Activated B cell treated with CpG ODN at 0.5 μM for 24 hours (primary cell): ENCODE measurements at regions not wholly inside any gene's neighbourhood (a gene's known extent, or its start where the extent isn't known, plus 50 kb on each side); places are given as distances from the start of the nearest gene placed in this dataset.
"Not testable (repeated sequence)": the region's sequence is repeated elsewhere in the genome, so short reads cannot be mapped to it uniquely, and the experiment has no call there.

ENCODE experiments used
- ATAC-seq: fragments of 200-7000 bp; cut with Tn5 transposase; one replicate; pipeline ENCODE4 v1.10.0; 2021; ENCODE audit warnings: low read depth, mild to moderate bottlenecking, moderate library complexity
- CTCF ChIA-PET: fragments of 350-600 bp; sonication (Branson Sonifier 250); formaldehyde crosslinking; loops from one replicate; lab custom pipeline; 2021; ENCODE audit warnings: antibody characterized with exemption; lab: Charles Lee
- POLR2A ChIA-PET: fragments of 350-600 bp; sonication (Branson Sonifier 250); formaldehyde crosslinking; loops from one replicate; lab custom pipeline; 2021; ENCODE audit warnings: antibody characterized with exemption; lab: Charles Lee
- DNase-seq: peaks from one replicate; pipeline ENCODE4 v3.0.0; 2022
- H3K27ac Mint-ChIP-seq: one replicate; pipeline ENCODE4 v1.8.0; 2020; ENCODE audit warnings: mixed read lengths
- H3K27me3 Mint-ChIP-seq: one replicate; pipeline ENCODE4 v1.8.0; 2021; ENCODE audit warnings: mixed read lengths
- H3K36me3 Mint-ChIP-seq: one replicate; pipeline ENCODE4 v1.8.0; 2021; ENCODE audit warnings: low read depth, mixed read lengths
- H3K4me1 Mint-ChIP-seq: one replicate; pipeline ENCODE4 v1.8.0; 2021; ENCODE audit warnings: mixed read lengths
- H3K4me3 Mint-ChIP-seq: one replicate; pipeline ENCODE4 v1.8.0; 2020; ENCODE audit warnings: mild to moderate bottlenecking, mixed read lengths
- H3K9me3 Mint-ChIP-seq: one replicate; pipeline ENCODE4 v1.8.0; 2020; ENCODE audit warnings: mixed read lengths
- CTCF ChIP-seq: fragments of 200-600 bp; IDR thresholded peaks from one replicate; pipeline ENCODE4 v1.8.0; 2022; ENCODE audit warnings: antibody characterized with exemption, mild to moderate bottlenecking
- intact Hi-C: fragments of 100-400 bp; cut with micrococcal nuclease; formaldehyde crosslinking; loops from one replicate; pipeline ENCODE4 v1.15.1; 2024

DNA sequence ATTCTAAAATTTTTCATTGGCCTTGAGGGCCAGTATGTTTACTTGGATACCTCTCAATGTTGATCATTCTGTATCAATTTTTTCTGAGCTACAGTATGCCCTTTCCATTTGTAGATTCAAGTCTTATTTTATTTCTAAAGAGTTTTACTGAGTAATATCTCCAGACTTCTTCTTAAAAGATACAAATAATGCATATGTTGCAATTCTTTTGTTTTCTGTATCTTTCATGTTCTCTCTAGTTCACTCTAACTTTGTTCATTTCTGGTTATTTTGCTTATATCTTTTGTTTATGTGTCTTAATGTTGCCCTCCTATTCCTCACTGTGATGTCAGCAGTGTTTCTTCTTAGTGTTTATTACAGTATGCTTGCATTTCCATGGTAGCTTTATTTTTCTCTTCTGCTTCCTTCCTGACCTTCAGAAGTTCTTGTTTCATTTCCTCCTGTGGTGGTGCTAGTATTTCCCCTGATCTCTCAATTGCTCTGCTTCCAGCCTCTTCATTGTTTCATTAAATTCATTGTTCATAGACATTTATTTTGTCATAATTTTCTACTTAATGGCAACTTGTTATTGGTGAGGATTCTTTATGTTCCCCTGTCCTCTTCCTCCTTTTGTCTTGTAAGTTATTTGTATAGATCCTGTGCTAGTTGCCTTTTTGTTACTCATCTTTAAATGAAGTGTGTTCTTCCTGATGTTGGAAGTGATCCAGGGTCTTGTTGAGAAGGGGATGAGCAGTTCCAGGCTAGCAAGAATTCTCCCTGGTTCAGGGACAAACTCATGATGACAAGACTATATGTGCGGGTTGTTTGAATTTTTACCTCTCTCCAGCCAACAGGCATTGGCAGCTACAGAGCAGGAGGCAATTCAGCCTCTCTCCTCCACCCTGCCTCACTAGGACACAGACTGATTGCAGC lies 160.8 kb downstream of the DEPDC1B start:
- ATAC-seq = peak; percentile 40
- Mint-ChIP-seq H3K27ac (peak overlapping the region; percentile 76), H3K4me1 (peaks cover 78% of the 10 kb centered on the region), H3K27me3 (no peaks in the 10 kb centered on the region), H3K36me3 (no peaks in the 10 kb centered on the region), H3K4me3 (peak overlapping the region; percentile 24), H3K9me3 (peaks cover 4% of the 10 kb centered on the region)
- ChIA-PET CTCF (interaction anchor here (1.1 kb wide), 1 partner anchor 17 kb away, joined by 4 read pairs; no protein-coding TSS in a partner anchor), POLR2A (interaction anchor here (0.9 to 1.0 kb wide), 2 partner anchors 17 to 669 kb away, joined by 3 read pairs; no protein-coding TSS in a partner anchor)
- no peak for TF ChIP-seq CTCF
- intact Hi-C loops = loop anchor here (1.0 to 5.0 kb wide), 2 partner anchors 17 to 47 kb away; no protein-coding TSS in a partner anchor
- DNase-seq = no peak

GRCh38 chr5:60538426-60538825 lies 161.5 kb downstream of the DEPDC1B start:
- DNase-seq = no peak
- Mint-ChIP-seq H3K27me3 (no peaks in the 10 kb centered on the region), H3K4me3 (no peak overlapping the region), H3K9me3 (peaks cover 8% of the 10 kb centered on the region), H3K36me3 (no peaks in the 10 kb centered on the region), H3K4me1 (peaks cover 86% of the 10 kb centered on the region), H3K27ac (no peak overlapping the region)
- ChIA-PET POLR2A (no interaction called here), CTCF (no interaction called here)
- no peak for ATAC-seq
- no peak for TF ChIP-seq CTCF
- intact Hi-C loops = loop anchor here (5.0 kb wide), 1 partner anchor 46 kb away; no protein-coding TSS in a partner anchor

GRCh38 chr5:60535951-60536350 lies 164.0 kb downstream of the DEPDC1B start:
- POLR2A ChIA-PET = interaction anchor here (1.6 kb wide), 1 partner anchor 13 kb away, joined by 6 read pairs; no protein-coding TSS in a partner anchor
- ATAC-seq (no peak), DNase-seq (no peak)
- intact Hi-C loops = loop anchor here (5.0 kb wide), 1 partner anchor 44 kb away; no protein-coding TSS in a partner anchor
- TF ChIP-seq CTCF = no peak
- Mint-ChIP-seq H3K4me1 (peaks cover 71% of the 10 kb centered on the region), H3K4me3 (no peak overlapping the region), H3K9me3 (peaks cover 8% of the 10 kb centered on the region), H3K36me3 (no peaks in the 10 kb centered on the region), H3K27ac (no peak overlapping the region), H3K27me3 (no peaks in the 10 kb centered on the region)
- CTCF ChIA-PET = no interaction called here

DNA sequence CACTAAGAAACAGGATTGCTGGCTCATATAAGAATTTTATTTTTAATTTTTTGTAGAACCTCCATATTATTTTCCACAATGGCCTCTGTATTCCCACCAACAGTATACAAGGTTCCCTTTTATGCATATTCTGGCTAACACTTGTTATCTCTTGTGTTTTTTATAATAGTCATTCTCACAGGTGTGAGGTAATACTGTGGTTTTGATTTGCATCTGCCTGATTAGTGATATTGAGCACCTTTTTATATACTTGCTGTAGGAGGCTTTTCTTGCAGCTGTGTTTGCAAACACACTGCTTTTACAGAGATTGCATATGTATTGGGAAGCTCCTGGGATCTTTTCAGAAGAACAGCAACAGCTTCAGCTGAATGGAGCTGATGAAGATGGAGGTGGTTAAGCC lies 164.8 kb downstream of the DEPDC1B start:
- H3K27ac Mint-ChIP-seq = no peak overlapping the region
- POLR2A ChIA-PET = interaction anchor here (1.6 kb wide), 1 partner anchor 12 kb away, joined by 6 read pairs; no protein-coding TSS in a partner anchor
- ATAC-seq (no peak), DNase-seq (no peak)
- H3K4me3 Mint-ChIP-seq = no peak overlapping the region
- H3K27me3 Mint-ChIP-seq = no peaks in the 10 kb centered on the region
- peaks cover 8% of the 10 kb centered on the region for H3K9me3 Mint-ChIP-seq
- intact Hi-C loops = loop anchor here (5.0 kb wide), 1 partner anchor 43 kb away; no protein-coding TSS in a partner anchor
- H3K36me3 Mint-ChIP-seq = no peaks in the 10 kb centered on the region
- H3K4me1 Mint-ChIP-seq = peaks cover 63% of the 10 kb centered on the region
- TF ChIP-seq CTCF = no peak
- CTCF ChIA-PET = no interaction called here

DNA sequence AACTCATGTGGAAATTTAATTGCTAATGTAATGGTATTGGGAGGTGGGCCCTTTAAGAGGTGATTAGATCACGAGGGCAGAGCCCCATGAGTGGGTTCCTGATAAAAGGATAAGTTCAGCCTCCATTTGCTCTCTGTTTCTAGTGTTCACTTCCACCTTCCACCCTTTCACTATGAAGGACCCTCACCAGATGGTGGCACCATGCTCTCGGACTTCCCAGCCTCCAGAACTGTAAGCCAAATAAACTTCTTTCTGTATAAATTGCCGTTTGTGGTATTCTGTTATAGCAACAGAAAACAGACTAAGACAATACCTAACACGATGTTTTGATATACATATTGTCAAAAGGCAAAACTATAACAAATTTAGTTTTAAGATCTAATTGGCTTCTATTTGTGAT lies 166.2 kb downstream of the DEPDC1B start:
- Mint-ChIP-seq H3K36me3 (no peaks in the 10 kb centered on the region), H3K4me3 (no peak overlapping the region), H3K4me1 (peaks cover 49% of the 10 kb centered on the region), H3K27ac (no peak overlapping the region), H3K9me3 (peaks cover 6% of the 10 kb centered on the region), H3K27me3 (no peaks in the 10 kb centered on the region)
- CTCF ChIA-PET = no interaction called here
- ATAC-seq (no peak), DNase-seq (no peak)
- intact Hi-C loops = no loop called here
- POLR2A ChIA-PET = no interaction called here
- TF ChIP-seq CTCF = no peak

DNA sequence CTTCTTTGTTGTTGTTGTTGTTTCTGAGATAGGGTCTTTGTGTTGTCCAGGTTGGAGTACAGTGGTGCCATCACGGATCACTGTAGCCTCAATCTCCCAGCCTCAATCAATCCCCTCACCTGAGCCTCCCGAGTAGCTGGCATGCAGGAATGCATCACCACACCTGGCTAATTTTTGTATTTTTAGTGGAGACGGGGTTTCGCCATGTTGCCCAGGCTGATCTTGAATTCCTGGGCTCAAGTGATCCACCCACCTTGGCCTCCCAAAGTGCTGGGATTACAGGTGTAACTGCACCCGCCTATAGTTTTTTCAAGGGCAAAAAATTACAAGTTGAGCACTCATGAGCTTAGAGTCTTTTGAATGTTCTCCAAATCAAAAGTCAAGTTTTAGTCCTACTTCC lies 167.2 kb downstream of the DEPDC1B start:
- peaks cover 39% of the 10 kb centered on the region for H3K4me1 Mint-ChIP-seq
- intact Hi-C loops, DNase-seq, H3K36me3 Mint-ChIP-seq, H3K27me3 Mint-ChIP-seq, H3K9me3 Mint-ChIP-seq, H3K27ac Mint-ChIP-seq, H3K4me3 Mint-ChIP-seq, ATAC-seq: not testable (repeated sequence)
- CTCF ChIA-PET = interaction anchor here (0.8 to 1.4 kb wide), 2 partner anchors 10 to 541 kb away, joined by 3 read pairs; no protein-coding TSS in a partner anchor
- POLR2A ChIA-PET = interaction anchor here (0.6 kb wide), 1 partner anchor 41 kb away, joined by 5 read pairs; no protein-coding TSS in a partner anchor

DNA sequence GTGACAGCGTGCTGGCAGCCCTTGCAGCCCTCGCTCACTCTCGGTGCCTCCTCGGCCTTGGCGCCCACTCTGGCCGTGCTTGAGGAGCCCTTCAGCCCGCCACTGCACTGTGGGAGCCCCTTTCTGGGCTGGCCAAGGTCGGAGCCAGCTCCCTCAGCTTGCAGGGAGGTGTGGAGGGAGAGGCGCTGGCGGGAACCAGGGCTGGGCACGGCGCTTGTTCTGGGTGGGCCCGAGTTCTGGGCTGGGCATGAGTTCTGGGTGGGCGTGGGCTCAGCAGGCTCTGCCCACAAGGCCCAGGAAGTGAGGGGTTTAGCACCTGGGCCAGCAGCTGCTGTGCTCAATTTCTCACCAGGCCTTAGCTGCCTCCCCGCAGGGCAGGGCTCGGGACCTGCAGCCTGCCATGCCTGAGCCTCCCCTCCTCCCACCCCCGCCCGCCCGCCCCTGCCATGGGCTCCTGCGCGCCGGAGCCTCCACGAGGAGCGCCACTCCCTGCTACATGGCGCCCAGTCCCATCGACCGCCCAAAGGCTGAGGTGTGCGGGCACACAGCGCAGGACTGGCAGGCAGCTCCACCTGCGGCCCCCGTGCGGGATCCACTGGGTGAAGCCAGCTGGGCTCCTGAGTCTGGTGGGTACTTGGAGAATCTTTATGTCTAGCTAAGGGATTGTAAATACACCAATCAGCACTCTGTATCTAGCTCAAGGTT lies 169.7 kb downstream of the DEPDC1B start:
- H3K27ac Mint-ChIP-seq, POLR2A ChIA-PET, CTCF ChIA-PET, ATAC-seq, H3K4me3 Mint-ChIP-seq, H3K36me3 Mint-ChIP-seq, intact Hi-C loops, H3K27me3 Mint-ChIP-seq, H3K9me3 Mint-ChIP-seq, DNase-seq: not testable (repeated sequence)
- peaks cover 24% of the 10 kb centered on the region for H3K4me1 Mint-ChIP-seq
